A549 (cell line): ENCODE measurements at regions not wholly inside any gene's neighbourhood (a gene's known extent, or its start where the extent isn't known, plus 50 kb on each side); places are given as distances from the start of the nearest gene placed in this dataset.

ENCODE experiments used
- BHLHE40 ChIP-seq: IDR thresholded peaks from 2 replicates; pipeline ENCODE4 v1.6.1; 2012; ENCODE audit warnings: low read depth, low read length, inconsistent platforms
- EP300 ChIP-seq, 2 experiments: fragments of >200 bp; sonication (Bioruptor Twin); formaldehyde crosslinking; IDR thresholded peaks; 2 replicates in 1 of 2; 3 replicates in 1 of 2; pipeline ENCODE4 v1.6.1; 2016 to 2017
- POLR2A ChIP-seq: IDR thresholded peaks from 2 replicates; pipeline ENCODE4 v1.6.1; 2012; ENCODE audit warnings: mild to moderate bottlenecking, low read length
- RARB ChIP-seq: fragments of 250-450 bp; sonication (Bioruptor Pico); IDR thresholded peaks from 2 replicates; pipeline ENCODE4 v1.8.0; 2021; ENCODE audit warnings: mild to moderate bottlenecking, moderate library complexity
- ZFP36 ChIP-seq: fragments of 450-650 bp; IDR thresholded peaks from 2 replicates; pipeline ENCODE4 v1.6.1; 2014; ENCODE audit warnings: borderline replicate concordance; ENCODE audit not compliant: partially characterized antibody
- TF ChIP-seq, protein P1 (sequence below): fragments of 200-600 bp; sonication (generic); IDR thresholded peaks from 2 replicates; pipeline ENCODE4 v1.6.1; 2016; ENCODE audit warnings: antibody characterized with exemption, mild to moderate bottlenecking, moderate library complexity
- TF ChIP-seq, protein P2 (sequence below): fragments of >200 bp; sonication (Bioruptor Twin); formaldehyde crosslinking; IDR thresholded peaks from 3 replicates; pipeline ENCODE4 v1.5.1; 2016

DNA sequence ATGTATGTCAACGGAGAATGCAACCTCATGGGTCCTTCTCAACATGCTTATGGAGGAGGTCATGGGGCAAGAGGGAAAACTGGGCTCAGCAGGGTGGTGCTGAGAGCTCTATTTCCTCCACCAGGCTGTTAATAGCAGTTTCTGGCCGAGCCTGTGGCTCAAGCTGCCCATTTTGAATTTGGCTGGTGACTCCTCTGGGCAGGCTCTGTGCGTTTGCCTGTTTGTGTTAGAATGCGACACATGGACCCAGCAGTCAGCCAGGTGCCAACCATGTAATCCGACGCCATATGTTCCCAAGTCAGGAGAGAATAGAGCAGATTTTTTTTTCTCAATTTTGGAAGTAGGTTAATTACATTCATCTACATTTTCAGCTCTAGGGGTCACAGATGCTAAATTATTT, 387.7 kb upstream of the CLINT1 start:
- TF ChIP-seq EP300 (IDR thresholded peaks at IDR 0.05) = no peak
- no peak for TF ChIP-seq RARB
- TF ChIP-seq, protein P1, sequence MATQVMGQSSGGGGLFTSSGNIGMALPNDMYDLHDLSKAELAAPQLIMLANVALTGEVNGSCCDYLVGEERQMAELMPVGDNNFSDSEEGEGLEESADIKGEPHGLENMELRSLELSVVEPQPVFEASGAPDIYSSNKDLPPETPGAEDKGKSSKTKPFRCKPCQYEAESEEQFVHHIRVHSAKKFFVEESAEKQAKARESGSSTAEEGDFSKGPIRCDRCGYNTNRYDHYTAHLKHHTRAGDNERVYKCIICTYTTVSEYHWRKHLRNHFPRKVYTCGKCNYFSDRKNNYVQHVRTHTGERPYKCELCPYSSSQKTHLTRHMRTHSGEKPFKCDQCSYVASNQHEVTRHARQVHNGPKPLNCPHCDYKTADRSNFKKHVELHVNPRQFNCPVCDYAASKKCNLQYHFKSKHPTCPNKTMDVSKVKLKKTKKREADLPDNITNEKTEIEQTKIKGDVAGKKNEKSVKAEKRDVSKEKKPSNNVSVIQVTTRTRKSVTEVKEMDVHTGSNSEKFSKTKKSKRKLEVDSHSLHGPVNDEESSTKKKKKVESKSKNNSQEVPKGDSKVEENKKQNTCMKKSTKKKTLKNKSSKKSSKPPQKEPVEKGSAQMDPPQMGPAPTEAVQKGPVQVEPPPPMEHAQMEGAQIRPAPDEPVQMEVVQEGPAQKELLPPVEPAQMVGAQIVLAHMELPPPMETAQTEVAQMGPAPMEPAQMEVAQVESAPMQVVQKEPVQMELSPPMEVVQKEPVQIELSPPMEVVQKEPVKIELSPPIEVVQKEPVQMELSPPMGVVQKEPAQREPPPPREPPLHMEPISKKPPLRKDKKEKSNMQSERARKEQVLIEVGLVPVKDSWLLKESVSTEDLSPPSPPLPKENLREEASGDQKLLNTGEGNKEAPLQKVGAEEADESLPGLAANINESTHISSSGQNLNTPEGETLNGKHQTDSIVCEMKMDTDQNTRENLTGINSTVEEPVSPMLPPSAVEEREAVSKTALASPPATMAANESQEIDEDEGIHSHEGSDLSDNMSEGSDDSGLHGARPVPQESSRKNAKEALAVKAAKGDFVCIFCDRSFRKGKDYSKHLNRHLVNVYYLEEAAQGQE = no peak
- no peak for TF ChIP-seq BHLHE40
- TF ChIP-seq, protein P2, sequence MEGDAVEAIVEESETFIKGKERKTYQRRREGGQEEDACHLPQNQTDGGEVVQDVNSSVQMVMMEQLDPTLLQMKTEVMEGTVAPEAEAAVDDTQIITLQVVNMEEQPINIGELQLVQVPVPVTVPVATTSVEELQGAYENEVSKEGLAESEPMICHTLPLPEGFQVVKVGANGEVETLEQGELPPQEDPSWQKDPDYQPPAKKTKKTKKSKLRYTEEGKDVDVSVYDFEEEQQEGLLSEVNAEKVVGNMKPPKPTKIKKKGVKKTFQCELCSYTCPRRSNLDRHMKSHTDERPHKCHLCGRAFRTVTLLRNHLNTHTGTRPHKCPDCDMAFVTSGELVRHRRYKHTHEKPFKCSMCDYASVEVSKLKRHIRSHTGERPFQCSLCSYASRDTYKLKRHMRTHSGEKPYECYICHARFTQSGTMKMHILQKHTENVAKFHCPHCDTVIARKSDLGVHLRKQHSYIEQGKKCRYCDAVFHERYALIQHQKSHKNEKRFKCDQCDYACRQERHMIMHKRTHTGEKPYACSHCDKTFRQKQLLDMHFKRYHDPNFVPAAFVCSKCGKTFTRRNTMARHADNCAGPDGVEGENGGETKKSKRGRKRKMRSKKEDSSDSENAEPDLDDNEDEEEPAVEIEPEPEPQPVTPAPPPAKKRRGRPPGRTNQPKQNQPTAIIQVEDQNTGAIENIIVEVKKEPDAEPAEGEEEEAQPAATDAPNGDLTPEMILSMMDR = no peak
- TF ChIP-seq POLR2A = no peak
- TF ChIP-seq ZFP36 = no peak
